Mesenteric fat pad (tissue), 1 donor: ENCODE measurements at regions not wholly inside any gene's neighbourhood (a gene's known extent, or its start where the extent isn't known, plus 50 kb on each side); places are given as distances from the start of the nearest gene placed in this dataset.
"Not testable (repeated sequence)": the region's sequence is repeated elsewhere in the genome, so short reads cannot be mapped to it uniquely, and the experiment has no call there.

Experiments used
- DNase-seq: peaks from one replicate; pipeline ENCODE4 v3.0.0-alpha.2; 2020; ENCODE audit warnings: low spot score
- donor health status: DM: yes; HTN: yes; CAD: no.

GRCh38 chr18:59038295-59039039 lies 101.2 kb upstream of the SEC11C start:
- DNase-seq, result no peak

GRCh38 chr18:59039040-59039320 lies 100.7 kb upstream of the SEC11C start:
- not testable (repeated sequence) for DNase-seq

- DNase-seq, result peak; percentile 75
These were observed 100.2 kb upstream of the SEC11C start for GRCh38 chr18:59039449-59039848.

GRCh38 chr18:59040770-59041148 lies 98.9 kb upstream of the SEC11C start:
- peak; percentile 69 for DNase-seq

- DNase-seq, result peak; percentile 51
These were observed 98.4 kb upstream of the SEC11C start for GRCh38 chr18:59041296-59041695.

- peak; percentile 62 for DNase-seq
These were observed 97.6 kb upstream of the SEC11C start for GRCh38 chr18:59041819-59042815.

GRCh38 chr18:59044855-59045254 lies 94.8 kb upstream of the SEC11C start:
- DNase-seq, result peak; percentile 47

- peak; percentile 41 for DNase-seq
These were observed 92.2 kb upstream of the SEC11C start for GRCh38 chr18:59047321-59048047.

GRCh38 chr18:59048048-59048363 lies 91.7 kb upstream of the SEC11C start:
- DNase-seq, result peak; percentile 68

- no peak for DNase-seq
These were observed 91.3 kb upstream of the SEC11C start for GRCh38 chr18:59048378-59048777.

GRCh38 chr18:59049721-59050660 lies 89.7 kb upstream of the SEC11C start:
- DNase-seq, result peak; percentile 86

- DNase-seq, result no peak
These were observed 89.0 kb upstream of the SEC11C start for GRCh38 chr18:59050661-59051057.

GRCh38 chr18:59051470-59052165 lies 88.1 kb upstream of the SEC11C start:
- DNase-seq, result no peak

- DNase-seq, result no peak
These were observed 86.5 kb upstream of the SEC11C start for GRCh38 chr18:59052965-59053820.

- no peak for DNase-seq
These were observed 85.0 kb upstream of the SEC11C start for GRCh38 chr18:59054496-59055287.

- no peak for DNase-seq
These were observed 84.2 kb upstream of the SEC11C start for GRCh38 chr18:59055345-59056032.

GRCh38 chr18:59056706-59057492 lies 82.8 kb upstream of the SEC11C start:
- DNase-seq, result no peak
